ENCODE measurements at regions not wholly inside any gene's neighbourhood (a gene's known extent, or its start where the extent isn't known, plus 50 kb on each side); places are given as distances from the start of the nearest gene placed in this dataset.
"Not testable (repeated sequence)": the region's sequence is repeated elsewhere in the genome, so short reads cannot be mapped to it uniquely, and the experiment has no call there.

GRCh38 chr3:6392123-6392522, 468.8 kb upstream of the GRM7 start:
- no peak for DNase-seq

- DNase-seq: no peak
These were observed 466.0 kb upstream of the GRM7 start for GRCh38 chr3:6394944-6395343.

- no peak for DNase-seq
These were observed 464.3 kb upstream of the GRM7 start for GRCh38 chr3:6396631-6397030.

GRCh38 chr3:6402666-6403065, 458.2 kb upstream of the GRM7 start:
- DNase-seq: not testable (repeated sequence)

- not testable (repeated sequence) for DNase-seq
These were observed 454.0 kb upstream of the GRM7 start for GRCh38 chr3:6406923-6407322.

- no peak for DNase-seq
These were observed 444.8 kb upstream of the GRM7 start for GRCh38 chr3:6416049-6416661.

- no peak for DNase-seq
These were observed 443.7 kb upstream of the GRM7 start for GRCh38 chr3:6417174-6417573.

GRCh38 chr3:6418485-6418884, 442.4 kb upstream of the GRM7 start:
- no peak for DNase-seq

- no peak for DNase-seq
These were observed 439.1 kb upstream of the GRM7 start for GRCh38 chr3:6421666-6422445.

GRCh38 chr3:6425289-6425820, 435.6 kb upstream of the GRM7 start:
- DNase-seq: no peak

- not testable (repeated sequence) for DNase-seq
These were observed 432.6 kb upstream of the GRM7 start for GRCh38 chr3:6428276-6428675.

GRCh38 chr3:6435951-6436350, 425.0 kb upstream of the GRM7 start:
- no peak for DNase-seq

GRCh38 chr3:6437631-6438030, 423.3 kb upstream of the GRM7 start:
- DNase-seq: no peak

GRCh38 chr3:6438031-6438430, 422.9 kb upstream of the GRM7 start:
- no peak for DNase-seq

- DNase-seq: no peak
These were observed 421.7 kb upstream of the GRM7 start for GRCh38 chr3:6439226-6439625.

GRCh38 chr3:6439824-6440223, 421.1 kb upstream of the GRM7 start:
- DNase-seq: no peak

GRCh38 chr3:6444888-6445658, 415.8 kb upstream of the GRM7 start:
- DNase-seq: no peak

- no peak for DNase-seq
These were observed 413.6 kb upstream of the GRM7 start for GRCh38 chr3:6447166-6447801.

GRCh38 chr3:6448011-6448410, 412.9 kb upstream of the GRM7 start:
- no peak for DNase-seq

GRCh38 chr3:6449099-6449498, 411.8 kb upstream of the GRM7 start:
- DNase-seq: no peak

- DNase-seq: no peak
These were observed 407.9 kb upstream of the GRM7 start for GRCh38 chr3:6452974-6453373.

GRCh38 chr3:6455031-6455430, 405.9 kb upstream of the GRM7 start:
- DNase-seq: no peak

GRCh38 chr3:6467186-6467585, 393.7 kb upstream of the GRM7 start:
- DNase-seq: no peak
